Hindlimb muscle (tissue), 1 donor: ENCODE measurements at regions not wholly inside any gene's neighbourhood (a gene's known extent, or its start where the extent isn't known, plus 50 kb on each side); places are given as distances from the start of the nearest gene placed in this dataset.
A peak's percentile ranks its signal among the peaks of the same experiment; 100 is the strongest.

ENCODE experiments used
- DNase-seq: peaks from one replicate; pipeline ENCODE4 v3.0.0-alpha.2; 2013

GRCh38 chr3:107992976-107993684 is 97.7 kb downstream of the CD47 start:
- DNase-seq: no peak

- DNase-seq: no peak
Measured at GRCh38 chr3:107990926-107991325, 99.9 kb downstream of the CD47 start.

DNA sequence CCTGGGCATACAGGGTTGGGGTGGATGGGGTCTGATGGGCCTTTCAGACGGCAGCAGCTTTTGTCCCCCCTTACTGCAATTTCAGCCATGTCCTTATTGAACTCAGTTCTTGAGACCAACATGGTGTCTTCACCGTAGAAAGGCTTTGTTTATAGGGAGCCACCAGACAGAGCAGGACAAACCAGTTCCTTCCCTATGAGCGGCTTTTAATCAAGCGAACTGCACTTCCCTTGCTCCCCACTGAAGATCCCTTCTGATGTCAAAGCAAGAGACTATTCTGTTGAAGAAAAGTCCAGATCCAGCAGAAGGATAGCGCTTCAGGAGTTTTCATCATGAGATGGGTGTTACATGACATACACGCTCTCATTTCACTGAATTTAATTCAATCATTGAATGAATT is 100.4 kb downstream of the CD47 start:
- no peak for DNase-seq

DNA sequence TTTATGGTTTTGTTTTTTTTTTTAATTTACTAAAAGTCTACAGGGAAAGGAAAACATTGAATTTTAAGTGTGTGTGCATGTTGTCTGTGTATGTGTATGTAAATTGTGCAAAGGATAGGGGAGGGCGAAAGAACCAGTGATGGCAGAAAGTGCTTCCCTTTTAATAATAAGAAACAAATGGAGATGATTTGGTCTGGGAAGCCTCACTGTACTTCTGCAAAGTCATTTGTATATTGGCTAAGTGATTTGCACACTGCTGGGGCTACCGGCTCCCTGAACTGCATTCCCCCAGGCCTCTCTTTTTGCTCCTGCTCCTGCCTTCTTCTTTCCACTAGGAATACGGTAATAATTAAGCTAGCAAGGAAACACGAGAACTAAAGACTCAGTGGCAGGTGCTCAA is 101.2 kb downstream of the CD47 start:
- DNase-seq: no peak

GRCh38 chr3:107988460-107989175 is 102.2 kb downstream of the CD47 start:
- DNase-seq: no peak

DNA sequence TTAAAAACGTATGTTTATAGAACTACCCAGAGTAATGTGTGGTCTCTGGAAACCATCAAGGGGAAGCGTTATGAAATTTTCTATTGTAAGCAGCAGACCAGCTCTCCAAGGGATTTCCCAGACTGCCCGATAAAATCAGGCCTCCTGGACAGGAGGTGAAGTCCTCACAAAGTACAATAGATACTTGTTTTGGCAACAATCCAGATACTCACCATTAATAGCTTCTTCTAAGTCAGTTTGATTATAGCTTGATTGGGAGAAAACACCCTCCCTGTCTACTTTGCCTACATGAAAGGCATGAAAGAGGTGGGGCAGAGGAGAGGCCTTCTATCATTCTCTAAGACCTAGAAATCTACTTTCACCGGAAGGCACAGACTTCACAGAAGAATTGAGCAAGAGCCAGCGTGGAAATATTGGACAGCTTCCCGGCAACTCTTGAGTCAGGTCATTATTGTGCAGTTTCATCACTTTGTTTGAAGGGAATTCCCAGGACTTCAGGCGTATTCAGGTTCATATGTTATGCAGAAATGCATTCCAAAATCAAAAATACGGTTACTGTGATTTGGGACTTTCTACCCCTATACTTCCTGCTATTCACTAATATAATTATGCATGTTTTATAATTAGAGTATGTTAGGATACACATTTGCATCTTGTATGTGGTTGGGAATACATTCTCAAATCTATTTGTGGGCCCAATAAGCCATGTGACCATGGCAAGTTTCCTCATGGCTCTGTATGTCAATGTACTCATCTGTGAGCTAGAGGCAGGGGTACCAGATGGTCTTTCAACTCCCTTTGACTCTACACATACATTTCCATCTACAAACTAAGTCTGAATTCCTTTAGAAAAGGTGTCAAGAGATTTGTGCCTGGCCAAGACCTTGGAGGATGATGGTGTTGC is 103.5 kb downstream of the CD47 start:
- DNase-seq: peak; percentile 91

DNA sequence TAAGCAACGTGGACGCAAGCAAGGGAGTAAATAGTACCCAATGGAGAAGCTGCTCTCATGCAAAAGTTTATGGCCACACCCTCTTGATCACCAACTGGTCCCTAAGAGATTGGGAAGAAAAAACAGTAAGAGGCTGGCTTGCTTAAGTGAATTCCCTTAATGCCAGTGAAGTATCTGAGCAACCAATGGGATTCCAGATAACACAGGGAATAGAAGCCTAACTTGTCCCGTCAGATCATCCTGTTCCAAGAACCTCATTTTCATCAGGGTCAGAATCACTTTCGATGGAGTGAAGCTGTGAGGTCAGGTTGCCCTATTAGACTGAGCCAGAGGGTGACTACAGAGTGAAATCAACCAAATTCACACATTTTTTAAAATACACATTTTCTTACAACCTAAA is 104.3 kb downstream of the CD47 start:
- no peak for DNase-seq

DNA sequence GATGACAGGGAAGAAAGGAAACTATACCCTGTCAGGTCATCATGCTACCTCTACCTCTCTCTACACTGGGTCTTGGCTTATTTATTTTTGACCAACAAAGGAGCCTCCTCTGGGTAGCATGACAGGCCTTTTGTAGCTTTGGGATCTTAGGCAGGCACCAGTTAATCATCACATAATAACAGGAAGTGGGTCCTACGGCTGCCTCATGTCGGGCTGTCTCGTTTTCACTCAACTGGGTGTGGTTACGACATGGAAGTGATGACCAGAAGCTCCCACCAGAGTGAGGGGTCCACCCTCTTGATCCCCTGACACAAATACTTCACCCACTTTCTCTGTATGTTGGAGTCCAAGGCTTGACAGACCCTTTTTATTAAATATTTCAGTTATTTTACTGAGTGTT is 105.3 kb downstream of the CD47 start:
- DNase-seq: no peak

DNA sequence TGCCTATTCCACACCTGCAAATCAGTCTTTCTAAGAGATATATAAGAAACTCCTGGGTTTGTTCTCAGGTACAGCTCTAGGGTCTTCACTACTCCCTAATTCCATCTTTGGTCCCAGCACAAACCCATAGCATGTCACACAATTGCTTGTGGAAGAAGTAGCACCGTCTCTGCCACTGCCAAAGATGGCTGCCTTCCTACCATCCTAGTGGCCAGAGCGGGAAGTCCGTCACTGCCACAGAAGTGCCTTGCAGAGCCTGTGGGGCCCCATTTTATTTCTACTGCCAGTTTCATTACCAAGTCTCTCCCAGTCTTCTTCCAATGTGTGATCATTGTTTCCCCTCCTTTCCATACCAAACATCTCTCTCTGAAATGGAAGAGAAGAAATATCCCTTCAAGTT is 107.6 kb downstream of the CD47 start:
- DNase-seq: no peak

GRCh38 chr3:107982165-107982564 is 108.7 kb downstream of the CD47 start:
- DNase-seq: no peak

- peak; percentile 60 for DNase-seq
Measured at GRCh38 chr3:107981471-107982111, 109.2 kb downstream of the CD47 start.

- no peak for DNase-seq
Measured at GRCh38 chr3:107979538-107979937, 111.3 kb downstream of the CD47 start.

DNA sequence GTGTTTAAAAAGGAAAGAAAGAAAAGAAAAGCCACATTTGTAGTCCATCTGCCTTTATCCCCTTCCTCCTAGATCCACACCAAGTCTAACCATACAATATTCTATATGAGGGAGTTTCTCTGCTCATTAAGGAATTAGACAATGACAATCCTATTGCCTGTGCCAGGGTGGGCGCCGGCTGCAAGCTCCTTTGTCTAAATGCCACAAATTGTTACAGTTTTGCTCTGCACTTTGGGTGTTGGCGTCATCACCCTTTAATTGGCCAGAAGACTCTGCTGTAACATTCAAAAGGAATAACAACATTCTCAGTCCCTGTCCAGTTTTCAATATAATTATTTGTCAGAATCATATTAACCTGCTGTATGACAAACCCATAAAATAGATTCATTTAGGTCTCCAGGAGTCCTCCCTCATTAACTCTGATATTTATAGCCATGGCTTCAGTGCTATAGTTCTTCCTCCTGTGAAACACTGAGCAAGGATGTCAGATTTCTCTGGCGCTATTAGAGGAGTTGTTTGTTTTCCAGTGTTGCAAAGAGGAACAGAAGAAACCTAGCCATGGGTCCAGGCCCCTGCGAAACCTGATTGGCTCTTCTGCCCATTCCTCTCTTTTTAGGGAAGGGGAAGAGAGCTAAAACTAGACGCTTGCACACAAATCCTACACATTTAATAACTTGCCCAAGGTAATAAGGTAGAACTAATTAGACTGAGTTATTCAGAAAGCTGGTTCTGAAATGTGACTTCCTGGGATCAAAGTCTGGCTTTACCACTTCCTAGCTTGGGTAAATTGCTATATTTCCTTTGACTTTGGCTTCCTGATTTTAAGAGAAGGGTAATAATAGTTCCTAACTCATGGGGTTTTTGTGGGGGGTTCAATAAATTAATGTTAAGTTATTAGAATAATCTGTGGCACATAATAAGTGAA is 112.4 kb downstream of the CD47 start:
- DNase-seq: no peak

GRCh38 chr3:107977221-107978130 is 113.4 kb downstream of the CD47 start:
- DNase-seq: no peak

- no peak for DNase-seq
Measured at GRCh38 chr3:107976202-107976800, 114.5 kb downstream of the CD47 start.

DNA sequence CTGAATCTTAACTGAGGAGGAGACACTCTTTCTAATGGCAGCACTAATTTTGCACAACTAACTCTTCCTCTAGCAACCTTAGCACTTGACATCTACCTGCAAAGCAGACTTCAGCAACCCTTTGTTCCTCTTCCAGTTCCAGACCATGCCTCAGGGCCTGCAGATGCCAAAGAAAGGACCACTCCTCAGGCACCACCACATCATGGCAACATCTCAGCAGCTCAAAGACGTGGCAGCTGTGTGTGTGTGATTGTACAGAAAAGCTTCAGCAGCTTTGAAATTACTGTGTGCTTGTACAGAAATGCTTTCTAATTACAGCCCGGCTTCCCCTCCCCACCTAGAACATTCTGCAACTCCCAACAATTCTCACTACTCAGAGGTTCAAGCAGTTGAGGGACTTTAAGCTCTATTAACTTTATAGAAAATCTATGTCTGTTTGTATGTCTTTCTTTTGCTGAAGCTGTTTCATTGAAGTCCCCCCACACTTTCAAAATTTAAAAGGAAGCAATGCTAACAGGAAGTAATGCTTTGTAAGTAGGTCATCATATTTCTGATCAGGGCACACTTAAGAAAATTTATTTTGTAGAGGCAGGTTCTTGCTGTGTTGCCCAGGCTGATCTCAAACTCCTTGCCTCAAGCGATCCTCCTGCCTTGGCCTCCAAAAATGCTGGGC is 115.2 kb downstream of the CD47 start:
- DNase-seq: no peak

DNA sequence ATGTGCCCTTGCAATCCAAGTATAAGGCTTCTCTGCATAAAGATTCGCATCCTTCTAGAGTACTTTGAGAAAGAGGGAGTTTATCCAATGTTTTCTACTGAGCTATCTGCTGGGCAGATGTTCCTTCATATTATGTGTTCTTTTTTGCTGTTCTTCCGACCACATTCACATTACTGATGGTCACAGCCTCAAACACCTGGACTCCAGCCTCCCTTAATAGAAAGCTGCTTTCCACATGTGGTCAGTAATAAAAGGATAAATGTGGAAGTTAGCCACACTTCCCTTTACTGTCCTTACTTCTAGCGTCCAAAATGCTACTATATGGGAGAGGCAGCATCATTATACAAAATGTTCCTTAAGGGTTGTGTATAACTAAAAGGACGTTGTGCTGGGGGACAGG is 116.9 kb downstream of the CD47 start:
- no peak for DNase-seq

DNA sequence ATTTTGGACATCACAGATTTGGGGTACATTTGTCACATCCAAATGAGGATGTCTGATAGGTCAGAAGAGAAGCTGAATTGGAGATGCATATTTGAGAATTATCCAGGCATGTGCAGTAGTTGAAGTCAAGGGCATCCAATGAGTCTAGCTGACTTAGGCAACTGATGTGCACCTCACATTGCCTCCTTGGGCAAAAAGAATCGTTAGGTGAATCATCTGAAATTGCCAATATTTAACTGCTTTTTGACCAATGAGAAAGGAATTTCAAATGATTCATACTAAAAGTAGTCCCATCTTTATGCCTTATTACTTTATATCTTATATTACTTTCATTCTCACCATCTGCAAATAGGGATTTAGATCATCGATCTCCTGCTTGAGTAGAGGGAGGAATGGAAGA is 117.7 kb downstream of the CD47 start:
- no peak for DNase-seq

DNA sequence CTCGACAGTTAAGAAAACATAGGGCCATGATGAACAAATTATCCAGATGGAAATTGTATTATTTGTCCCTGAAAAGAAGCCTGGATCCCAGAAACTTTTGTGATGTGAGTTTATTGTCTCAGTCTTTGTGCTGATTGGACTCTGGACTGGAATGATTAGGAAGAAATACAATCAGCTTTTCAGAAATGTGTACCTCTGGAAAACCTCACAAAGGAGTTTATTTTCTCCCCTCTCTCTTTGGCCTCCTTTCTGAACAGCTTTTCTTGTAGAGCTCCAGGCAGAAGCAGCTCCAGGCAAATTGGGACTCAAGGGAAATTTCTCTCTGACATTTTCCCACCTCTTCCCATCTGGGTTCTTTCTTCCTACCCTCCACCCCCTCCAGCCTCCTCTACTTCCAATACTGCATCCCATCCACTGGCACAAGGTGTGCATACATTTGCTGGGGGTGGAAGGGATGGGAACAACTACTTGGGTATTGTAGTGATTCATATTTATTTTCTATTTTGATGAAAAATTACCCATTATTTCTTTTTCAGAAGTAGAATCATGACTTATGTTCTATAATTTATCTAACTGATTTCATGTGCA is 119.7 kb downstream of the CD47 start:
- no peak for DNase-seq
